ENCODE measurements at regions not wholly inside any gene's neighbourhood (a gene's known extent, or its start where the extent isn't known, plus 50 kb on each side); places are given as distances from the start of the nearest gene placed in this dataset.

GRCh38 chr10:123391275-123392028, 237.2 kb downstream of the BUB3 start:
- no peaks in the 10 kb centered on the region for H3F3A ChIP-seq (ENCODE audit: low read depth)
- peaks cover 7% of the 10 kb centered on the region for H3K9me3 ChIP-seq (ENCODE audit: low read depth)

GRCh38 chr10:123392182-123392963, 238.2 kb downstream of the BUB3 start:
- Histone ChIP-seq H3K27ac (no peak overlapping the region), H2AFZ (replicated peaks) (no peak overlapping the region), H3K9ac (no peak overlapping the region), H3K4me3 (no peak overlapping the region), H3K4me1 (no peaks in the 10 kb centered on the region), H3F3A (ENCODE audit: low read depth) (no peaks in the 10 kb centered on the region), H4K20me1 (ENCODE audit: low read depth) (no peaks in the 10 kb centered on the region), H3K36me3 (no peaks in the 10 kb centered on the region), H3K4me2 (no peak overlapping the region), H3K9me3 (ENCODE audit: low read depth) (peaks cover 7% of the 10 kb centered on the region), H3K27me3 (no peaks in the 10 kb centered on the region), H3K79me2 (ENCODE audit: low read depth) (no peaks in the 10 kb centered on the region)
- no peak for DNase-seq (ENCODE audit: low spot score)
- TF ChIP-seq EZH2 (IDR thresholded peaks at IDR 0.05) (no peak), EZH2phosphoT487 (IDR thresholded peaks at IDR 0.05) (no peak)
- TF ChIP-seq, protein P1, sequence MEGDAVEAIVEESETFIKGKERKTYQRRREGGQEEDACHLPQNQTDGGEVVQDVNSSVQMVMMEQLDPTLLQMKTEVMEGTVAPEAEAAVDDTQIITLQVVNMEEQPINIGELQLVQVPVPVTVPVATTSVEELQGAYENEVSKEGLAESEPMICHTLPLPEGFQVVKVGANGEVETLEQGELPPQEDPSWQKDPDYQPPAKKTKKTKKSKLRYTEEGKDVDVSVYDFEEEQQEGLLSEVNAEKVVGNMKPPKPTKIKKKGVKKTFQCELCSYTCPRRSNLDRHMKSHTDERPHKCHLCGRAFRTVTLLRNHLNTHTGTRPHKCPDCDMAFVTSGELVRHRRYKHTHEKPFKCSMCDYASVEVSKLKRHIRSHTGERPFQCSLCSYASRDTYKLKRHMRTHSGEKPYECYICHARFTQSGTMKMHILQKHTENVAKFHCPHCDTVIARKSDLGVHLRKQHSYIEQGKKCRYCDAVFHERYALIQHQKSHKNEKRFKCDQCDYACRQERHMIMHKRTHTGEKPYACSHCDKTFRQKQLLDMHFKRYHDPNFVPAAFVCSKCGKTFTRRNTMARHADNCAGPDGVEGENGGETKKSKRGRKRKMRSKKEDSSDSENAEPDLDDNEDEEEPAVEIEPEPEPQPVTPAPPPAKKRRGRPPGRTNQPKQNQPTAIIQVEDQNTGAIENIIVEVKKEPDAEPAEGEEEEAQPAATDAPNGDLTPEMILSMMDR (IDR thresholded peaks at IDR 0.05), result no peak
- Mint-ChIP-seq H3K27ac (no peak overlapping the region), H3K4me3 (no peak overlapping the region), H3K27me3 (ENCODE audit: insufficient read depth, low read depth) (peaks cover 2% of the 10 kb centered on the region), H3K4me1 (no peaks in the 10 kb centered on the region), H3K9me3 (peaks cover 18% of the 10 kb centered on the region), H3K36me3 (no peaks in the 10 kb centered on the region)

More at GRCh38 chr10:123391275-123392028, 237.2 kb downstream of the BUB3 start:
- no peak for TF ChIP-seq EZH2phosphoT487 (IDR thresholded peaks at IDR 0.05)
- TF ChIP-seq, protein P1 (IDR thresholded peaks at IDR 0.05), result no peak
- no peak for TF ChIP-seq EZH2 (IDR thresholded peaks at IDR 0.05)
- Mint-ChIP-seq H3K27ac (no peak overlapping the region), H3K4me1 (no peaks in the 10 kb centered on the region), H3K4me3 (no peak overlapping the region), H3K9me3 (peaks cover 21% of the 10 kb centered on the region), H3K27me3 (ENCODE audit: insufficient read depth, low read depth) (peaks cover under 1% of the 10 kb centered on the region), H3K36me3 (no peaks in the 10 kb centered on the region)
- no peak for DNase-seq (ENCODE audit: low spot score)
- no peaks in the 10 kb centered on the region for H3K27me3 ChIP-seq
- H3K4me2 ChIP-seq, result no peak overlapping the region
- no peak overlapping the region for H3K9ac ChIP-seq
- H3K4me1 ChIP-seq, result no peaks in the 10 kb centered on the region
- no peak overlapping the region for H3K27ac ChIP-seq
- no peaks in the 10 kb centered on the region for H3K36me3 ChIP-seq
- no peaks in the 10 kb centered on the region for H4K20me1 ChIP-seq (ENCODE audit: low read depth)
- H3K4me3 ChIP-seq, result no peak overlapping the region
- H2AFZ ChIP-seq (replicated peaks), result no peak overlapping the region
- no peaks in the 10 kb centered on the region for H3K79me2 ChIP-seq (ENCODE audit: low read depth)

DNA sequence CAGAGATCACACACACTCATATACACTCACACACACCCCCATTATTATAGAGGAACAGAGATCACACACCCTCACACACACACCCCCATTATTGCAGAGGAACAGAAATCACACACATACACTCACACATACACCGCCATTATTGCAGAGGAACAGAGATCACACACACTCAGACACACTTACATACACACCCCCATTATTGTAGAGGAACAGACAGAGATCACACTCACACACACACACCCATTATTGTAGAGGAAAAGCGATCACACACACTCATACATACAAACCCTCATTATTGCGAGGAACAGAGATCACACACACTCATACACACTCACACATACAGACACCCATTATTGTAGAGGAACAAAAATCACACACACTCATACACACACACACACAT, 239.0 kb downstream of the BUB3 start:
- Histone ChIP-seq H3K36me3 (no peaks in the 10 kb centered on the region), H3K27ac (no peak overlapping the region), H3K27me3 (no peaks in the 10 kb centered on the region), H3K9me3 (ENCODE audit: low read depth) (peaks cover under 1% of the 10 kb centered on the region), H3K9ac (no peak overlapping the region), H3K4me1 (peaks cover 4% of the 10 kb centered on the region), H3K79me2 (ENCODE audit: low read depth) (no peaks in the 10 kb centered on the region), H4K20me1 (ENCODE audit: low read depth) (no peaks in the 10 kb centered on the region), H3K4me2 (no peak overlapping the region), H3K4me3 (no peak overlapping the region), H3F3A (ENCODE audit: low read depth) (no peaks in the 10 kb centered on the region), H2AFZ (replicated peaks) (no peak overlapping the region)
- H3K27me3 Mint-ChIP-seq (ENCODE audit: insufficient read depth, low read depth), result peaks cover 4% of the 10 kb centered on the region
- H3K4me3 Mint-ChIP-seq, result no peak overlapping the region
- peaks cover 12% of the 10 kb centered on the region for H3K9me3 Mint-ChIP-seq
- H3K36me3 Mint-ChIP-seq, result no peaks in the 10 kb centered on the region
- no peak for DNase-seq (ENCODE audit: low spot score)
- TF ChIP-seq, protein P1 (IDR thresholded peaks at IDR 0.05), result no peak
- TF ChIP-seq EZH2 (IDR thresholded peaks at IDR 0.05), result no peak
- no peak for TF ChIP-seq EZH2phosphoT487 (IDR thresholded peaks at IDR 0.05)
- H3K4me1 Mint-ChIP-seq, result peaks cover 3% of the 10 kb centered on the region
- H3K27ac Mint-ChIP-seq, result no peak overlapping the region

Measured in neural progenitor cell (in vitro differentiated cells).